GM21381 (cell line): ENCODE measurements at regions not wholly inside any gene's neighbourhood (a gene's known extent, or its start where the extent isn't known, plus 50 kb on each side); places are given as distances from the start of the nearest gene placed in this dataset.

Experiments
- ATAC-seq: cut with Tn5 transposase; IDR thresholded peaks from one replicate; pipeline ENCODE4 v1.9.1; 2021; ENCODE audit warnings: mild to moderate bottlenecking, moderate library complexity; ENCODE audit not compliant: unreplicated experiment

DNA sequence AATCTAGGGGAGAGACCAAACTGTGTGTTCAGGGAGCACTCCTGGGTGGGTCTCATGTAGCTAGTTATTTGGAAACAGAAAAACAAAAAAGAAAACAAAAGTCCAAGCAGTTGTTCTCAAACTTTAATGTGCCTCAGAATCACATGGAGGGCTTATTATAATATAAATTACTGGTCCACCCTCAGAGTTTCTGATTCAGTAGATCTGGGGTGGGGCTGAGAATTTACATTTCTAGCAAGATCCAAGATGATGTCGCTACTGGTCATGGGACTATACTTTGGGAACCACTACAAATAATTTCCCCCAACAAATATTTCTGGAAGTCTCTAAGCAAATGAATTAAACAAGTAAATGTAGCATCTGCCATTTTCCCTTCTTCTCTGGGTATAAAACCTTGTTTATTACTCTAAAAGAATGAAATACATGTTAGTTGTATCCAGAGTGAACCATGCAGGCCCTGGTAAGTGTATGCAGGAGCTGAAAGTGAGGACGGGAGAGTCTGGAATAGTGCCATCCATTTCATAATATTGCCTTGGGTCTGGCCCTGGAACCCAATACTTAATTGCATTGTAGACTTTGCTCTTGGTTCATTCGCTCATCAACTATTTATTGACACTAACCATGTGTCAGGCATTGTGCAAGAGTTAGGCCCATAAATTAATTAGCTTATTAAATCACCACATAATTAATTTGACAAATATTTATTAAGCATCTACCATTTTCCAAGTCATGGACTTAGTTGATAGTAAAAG lies 490.8 kb downstream of the EPM2A start:
- ATAC-seq, result no peak

DNA sequence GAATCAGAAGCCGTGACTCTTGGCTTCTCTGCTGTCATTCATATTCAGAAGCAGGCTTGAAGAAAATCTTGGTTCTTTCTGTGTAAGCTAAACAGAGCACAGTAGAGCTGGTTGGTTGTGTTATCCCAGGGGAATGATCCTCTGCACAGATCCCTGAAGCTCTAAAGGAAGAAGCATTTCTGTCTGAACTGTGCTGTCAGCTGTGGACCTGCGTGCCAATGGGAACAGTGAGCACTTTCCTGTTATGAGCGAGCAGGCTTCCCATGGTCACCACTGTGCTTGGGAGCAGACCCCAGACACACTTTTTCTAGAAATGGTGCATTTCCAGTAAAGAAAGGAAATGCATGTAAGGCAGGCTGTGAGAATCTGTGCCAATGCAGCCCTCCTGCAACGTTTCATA lies 490.2 kb downstream of the EPM2A start:
- no peak for ATAC-seq

DNA sequence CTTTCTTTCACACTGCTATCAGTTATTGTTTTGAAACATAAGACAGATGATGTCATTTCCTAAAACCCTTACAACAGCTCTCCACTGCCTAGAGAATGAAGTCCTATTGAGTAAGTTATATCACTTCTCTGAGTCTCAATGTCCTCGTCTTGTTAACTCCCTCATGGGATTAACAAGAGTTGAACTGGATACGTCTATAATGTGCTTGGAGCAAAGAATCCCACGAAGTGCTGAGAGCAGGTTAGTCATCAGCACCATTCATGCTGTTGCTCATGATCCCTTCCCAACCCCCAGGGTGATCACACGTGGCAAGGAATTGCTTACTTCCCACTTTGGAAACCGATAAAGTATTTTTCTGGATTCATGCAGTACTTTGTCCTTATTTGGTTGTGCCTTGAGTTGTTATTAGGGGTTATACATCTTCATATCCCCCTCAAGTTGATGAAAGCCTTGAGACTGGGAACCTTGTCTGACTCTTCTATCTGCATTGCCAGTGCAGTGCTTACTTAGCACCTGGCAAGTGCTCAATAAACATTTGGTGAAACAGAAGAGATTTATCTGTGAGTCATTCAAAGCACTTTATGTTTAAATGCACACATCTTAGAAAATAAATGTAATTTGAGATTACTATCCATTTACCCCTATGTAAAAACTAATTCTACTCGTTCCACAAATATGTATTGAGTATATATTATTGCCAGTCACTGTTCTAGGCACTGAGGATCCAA lies 487.5 kb downstream of the EPM2A start:
- ATAC-seq, result no peak

DNA sequence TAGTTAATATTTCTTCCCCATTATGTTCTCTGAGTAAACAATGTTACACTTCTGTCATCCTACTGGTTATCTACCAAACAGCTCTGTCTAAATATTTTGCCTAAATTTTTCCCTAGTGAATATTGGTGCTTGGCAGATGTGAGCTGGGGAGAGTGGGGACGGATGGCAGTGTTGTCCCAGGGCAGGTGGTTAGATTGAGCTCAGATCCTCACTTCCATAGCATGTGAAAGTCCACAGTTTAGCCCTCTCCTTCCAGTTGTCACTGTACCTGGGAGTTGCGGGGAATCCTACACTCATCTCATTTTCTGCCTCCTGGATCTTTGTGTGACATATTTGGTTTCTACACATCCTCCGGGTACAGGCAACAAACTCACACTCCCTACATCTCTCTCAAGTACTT lies 484.9 kb downstream of the EPM2A start:
- no peak for ATAC-seq

DNA sequence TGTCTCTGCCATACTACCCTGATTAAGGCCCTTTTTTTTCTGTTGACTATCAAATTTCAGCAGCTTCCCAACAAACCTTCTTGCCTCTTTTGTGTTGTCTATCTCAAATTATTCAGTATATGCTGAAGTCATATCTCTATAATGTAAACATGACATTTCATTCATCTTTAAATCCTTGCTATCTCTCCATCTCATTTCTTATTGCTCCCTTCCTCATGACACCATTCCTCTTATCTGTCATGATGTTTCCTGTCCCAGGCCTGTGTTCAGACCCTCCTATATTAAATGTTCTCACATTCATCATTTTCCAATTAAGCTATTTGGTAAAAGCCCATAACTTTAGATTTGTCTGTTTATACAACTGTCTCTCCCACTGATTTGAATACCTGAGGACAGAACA lies 482.6 kb downstream of the EPM2A start:
- ATAC-seq, result no peak

DNA sequence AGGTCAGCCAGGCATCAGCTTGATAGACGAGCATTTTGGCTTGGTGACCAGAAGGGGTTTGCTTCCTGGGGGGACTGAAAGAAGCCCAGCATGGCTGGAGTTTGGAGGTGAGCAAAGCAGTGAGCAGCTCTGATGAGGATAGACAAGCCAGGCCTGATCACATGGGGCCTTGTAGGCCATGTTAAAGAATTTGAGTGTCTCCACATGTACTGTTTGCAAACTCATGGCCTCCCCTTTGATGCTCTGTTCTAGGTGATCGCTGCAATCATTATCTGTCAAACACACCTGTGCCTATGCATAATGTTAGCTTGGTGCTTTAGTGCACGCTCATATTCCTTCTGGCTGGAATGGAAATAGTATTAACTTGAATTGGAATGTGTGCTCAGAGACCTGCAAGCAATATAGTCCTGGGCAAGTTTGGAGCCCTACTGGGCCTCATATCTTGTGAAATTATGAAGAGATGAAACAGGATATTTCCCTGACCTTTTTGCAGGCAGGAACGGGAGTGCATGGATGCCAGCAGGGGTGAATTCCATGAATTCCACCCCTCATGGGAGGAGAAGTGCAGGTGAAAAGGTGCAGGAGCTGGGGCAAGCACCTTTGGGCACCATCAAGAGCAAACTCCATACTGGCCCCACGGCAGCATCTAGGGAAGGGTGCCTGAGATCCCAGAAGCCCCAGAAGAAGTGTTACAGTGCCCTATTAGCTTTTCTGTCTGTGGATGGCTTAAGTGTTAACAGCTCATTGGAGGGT lies 480.5 kb downstream of the EPM2A start:
- no peak for ATAC-seq

DNA sequence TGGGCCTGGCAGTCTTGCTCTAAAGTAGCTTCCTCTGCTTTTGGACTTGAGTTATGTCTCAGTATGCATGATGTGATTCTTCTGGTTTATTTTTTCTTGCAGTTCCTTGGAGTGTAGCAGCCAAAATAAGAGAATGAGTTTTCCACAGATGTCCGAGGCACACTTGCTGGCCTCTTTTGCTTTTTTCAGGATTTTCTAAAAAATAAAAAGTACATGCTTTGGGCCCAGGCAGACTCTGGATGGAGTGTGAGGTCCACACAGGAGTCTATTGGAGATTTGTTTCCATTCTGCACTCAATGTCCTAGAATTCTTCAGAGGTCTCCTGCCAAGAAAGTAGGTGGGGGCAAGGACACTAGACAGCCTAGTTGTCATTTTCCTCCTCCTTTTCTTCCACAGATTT lies 477.6 kb downstream of the EPM2A start:
- ATAC-seq, result no peak

DNA sequence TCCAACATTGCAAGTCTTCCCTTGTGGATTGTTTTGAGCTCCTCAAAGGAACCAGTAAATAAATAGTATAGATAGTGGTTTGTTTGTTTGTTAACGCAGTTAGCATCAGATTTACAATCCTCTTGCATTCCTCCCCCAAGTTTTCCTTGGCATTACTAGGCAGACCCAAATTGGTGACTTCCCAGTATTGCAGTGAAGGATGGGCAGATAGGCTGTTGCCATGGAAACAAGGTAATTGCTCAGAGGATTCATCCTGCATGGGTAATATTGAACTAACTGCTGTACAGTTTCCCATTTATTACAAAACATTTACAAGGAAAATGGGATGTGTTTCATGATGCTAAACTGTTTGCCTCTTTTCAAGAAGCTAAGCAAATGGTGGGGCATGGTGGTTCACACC lies 477.2 kb downstream of the EPM2A start:
- ATAC-seq, result no peak

DNA sequence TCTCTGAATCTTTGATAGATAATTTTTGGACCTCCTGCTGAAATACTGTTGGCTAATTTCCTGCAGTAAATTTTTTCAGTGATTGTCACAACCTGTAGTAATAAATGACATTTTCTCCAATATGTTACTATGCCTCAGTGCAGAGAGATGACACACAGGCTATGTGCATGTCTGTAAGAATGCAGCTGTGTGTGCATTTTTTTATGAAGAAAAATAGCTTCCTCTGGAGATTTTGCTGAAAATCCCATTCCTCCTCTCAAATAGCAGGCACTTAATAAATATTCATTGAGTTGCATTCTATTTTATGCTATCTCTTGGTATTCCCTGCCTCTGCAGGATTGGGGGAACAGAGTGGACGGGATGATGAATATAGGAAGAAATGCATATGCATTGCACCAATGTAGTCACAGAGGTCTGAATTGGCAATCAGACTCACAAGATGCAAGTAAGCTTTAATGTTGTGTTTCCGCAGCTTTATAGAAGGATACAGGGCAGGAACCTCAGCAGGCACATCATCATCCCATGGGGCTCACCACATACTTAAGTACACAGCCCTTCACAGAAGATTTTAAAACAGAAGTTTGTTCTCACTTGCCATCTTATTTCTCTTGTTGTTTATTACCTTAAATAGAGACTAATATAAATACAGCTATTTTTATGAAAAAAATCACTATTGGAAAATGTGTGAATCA lies 474.7 kb downstream of the EPM2A start:
- no peak for ATAC-seq

DNA sequence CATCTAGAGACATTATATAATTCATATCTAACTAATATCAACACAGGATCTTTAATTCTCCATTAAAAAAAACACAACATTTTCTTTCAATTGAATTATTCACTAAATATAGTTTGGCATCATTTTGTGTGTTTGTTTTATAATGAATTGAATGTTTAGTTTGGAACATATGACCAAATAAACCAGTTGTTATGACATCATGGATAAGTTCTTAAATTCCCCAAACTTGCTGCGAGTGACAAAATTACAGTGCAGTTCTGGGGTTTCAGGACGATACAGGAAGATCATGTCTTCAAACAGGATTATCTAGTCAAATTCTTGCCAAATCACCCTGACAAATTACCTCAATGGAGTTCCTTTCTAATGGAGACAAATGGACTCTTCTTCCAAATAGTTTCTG lies 473.6 kb downstream of the EPM2A start:
- ATAC-seq, result no peak

DNA sequence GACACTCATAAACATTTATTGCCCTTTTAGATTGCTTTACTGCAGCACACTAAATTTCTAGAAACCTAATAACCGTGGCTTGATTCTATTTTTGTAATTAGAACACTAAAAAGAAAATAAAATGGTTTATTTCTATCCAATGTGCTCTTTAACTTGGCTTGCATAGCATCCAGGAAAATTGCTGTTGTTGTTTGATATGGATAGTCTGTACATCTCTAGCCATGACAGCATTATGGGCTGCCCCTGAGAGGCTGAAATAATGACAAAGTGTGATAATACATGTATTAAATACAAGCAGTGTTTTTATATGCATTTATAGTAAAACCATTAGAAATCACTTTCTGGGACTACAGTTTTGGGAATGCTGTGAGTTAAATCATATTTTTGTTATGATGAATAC lies 472.5 kb downstream of the EPM2A start:
- no peak for ATAC-seq

DNA sequence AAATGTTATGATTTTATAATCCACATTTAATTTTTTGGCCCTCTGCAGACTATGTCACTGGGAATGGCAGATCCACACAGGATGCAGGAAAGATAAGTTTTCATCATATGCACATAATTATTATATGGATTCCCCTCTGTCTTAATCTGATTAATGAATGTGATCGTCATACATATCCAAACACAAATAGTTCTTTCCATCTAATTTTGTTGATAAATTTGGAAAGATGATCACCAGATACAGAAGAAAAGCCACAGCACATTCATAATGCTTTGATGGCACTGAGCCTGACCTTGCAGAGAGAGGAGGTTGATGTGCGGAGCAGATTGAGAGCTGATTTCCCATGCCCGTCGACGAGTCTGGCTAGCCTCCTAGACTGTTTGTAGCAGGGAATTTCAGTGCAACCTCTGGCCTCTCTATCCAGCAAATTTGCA lies 471.5 kb downstream of the EPM2A start:
- ATAC-seq, result no peak

DNA sequence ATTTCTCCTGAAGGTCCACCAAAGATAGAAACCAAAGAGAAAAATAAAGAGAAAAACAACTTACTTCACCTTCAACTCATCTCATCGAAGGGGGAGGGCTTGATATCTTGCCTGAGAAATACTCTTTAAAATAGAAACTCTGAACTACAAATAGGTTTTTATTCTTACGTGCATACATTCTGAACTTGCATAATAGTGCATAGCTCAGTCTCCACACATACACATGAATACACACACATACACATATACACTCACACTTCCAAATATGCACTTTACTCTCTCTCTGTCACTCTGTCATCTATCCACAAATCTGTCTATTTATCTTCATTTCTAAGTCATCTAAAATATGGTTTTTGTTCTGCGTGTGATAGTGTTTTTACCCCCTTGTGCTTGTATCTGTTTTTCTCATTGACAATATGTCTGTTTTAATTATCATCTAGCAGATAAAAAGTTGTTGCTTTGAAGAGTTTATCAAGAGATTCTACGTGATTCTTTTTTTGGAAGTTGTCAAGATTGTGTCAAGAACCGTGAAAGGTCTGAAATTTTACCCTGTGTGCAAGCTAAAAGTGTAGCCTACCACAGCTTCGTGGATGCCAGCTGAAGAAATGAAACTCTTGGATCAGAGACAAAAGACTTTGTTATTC lies 468.8 kb downstream of the EPM2A start:
- ATAC-seq, result no peak

DNA sequence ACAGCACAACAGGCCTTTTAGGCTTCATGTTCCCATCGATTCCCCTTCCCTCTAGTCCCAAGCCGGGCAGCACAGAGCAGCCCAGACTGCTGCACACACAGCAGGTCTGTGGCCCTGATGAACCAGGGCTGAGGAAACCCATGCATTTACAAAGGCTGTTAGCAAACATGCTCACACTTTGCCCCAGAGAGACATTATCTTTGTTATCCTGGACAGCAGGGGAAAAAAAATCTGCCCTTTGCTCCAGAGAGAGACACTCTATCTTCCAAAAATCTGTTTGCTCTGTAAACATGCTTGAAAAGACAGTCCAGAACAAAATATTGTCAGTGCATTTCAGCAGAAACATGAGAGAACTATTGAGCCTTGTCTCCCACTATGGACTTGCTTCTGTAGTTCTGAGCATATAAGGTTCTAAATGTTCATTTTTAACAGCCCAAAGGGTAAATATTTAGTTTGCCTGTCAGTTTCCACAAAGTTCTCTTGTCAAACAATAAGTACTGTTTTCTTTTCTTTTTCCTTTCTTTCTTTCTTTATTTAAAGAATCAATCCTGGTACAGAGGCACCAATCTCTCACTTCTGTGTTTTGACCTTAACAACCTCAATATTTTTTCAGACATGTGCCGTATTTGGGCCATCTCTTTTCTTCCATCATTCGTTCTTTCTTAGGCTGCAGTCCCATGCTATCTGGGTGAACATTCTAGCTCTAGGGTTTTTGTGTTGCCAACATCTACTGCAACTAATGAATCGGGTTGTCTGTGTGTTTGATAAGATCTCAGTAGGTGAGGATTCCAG lies 468.0 kb downstream of the EPM2A start:
- no peak for ATAC-seq

DNA sequence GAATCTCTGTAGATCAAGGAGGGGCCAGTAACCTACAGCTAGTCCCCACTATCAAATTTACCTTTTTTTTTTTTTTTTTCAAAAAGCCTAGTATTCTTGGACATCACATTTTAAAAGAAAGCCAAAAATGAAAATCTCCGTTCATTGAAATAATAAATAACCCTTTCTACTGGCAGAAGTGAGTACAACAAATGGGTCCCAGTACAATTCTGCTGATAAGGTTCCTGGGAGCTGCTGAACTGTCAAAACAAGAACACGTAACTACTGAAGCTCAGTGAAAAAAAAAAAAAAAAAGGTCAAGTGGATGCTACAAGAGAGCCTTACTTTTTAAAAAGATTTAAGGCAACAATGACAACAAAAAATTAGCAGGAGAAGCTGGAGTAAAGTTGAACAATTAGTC lies 464.9 kb downstream of the EPM2A start:
- ATAC-seq, result no peak

DNA sequence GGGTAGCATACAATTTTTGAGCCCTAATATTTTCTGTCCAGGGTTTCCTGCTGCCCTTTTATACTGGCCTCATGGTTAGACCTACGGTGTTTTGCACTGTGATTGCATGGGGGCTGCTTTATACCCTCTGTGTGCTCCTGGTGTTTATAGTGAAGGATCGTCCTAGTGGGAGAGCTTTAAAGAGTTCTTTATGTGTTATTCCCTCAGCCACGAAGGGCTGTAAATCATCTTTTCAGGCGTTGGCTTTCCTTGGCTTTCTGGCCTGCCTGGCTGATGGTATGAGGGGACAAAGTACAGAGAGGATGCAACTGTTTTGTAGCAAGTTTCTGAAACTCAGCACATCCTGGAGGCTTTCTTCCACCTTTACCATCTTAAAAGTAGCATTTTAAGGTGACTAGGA lies 464.3 kb downstream of the EPM2A start:
- no peak for ATAC-seq

DNA sequence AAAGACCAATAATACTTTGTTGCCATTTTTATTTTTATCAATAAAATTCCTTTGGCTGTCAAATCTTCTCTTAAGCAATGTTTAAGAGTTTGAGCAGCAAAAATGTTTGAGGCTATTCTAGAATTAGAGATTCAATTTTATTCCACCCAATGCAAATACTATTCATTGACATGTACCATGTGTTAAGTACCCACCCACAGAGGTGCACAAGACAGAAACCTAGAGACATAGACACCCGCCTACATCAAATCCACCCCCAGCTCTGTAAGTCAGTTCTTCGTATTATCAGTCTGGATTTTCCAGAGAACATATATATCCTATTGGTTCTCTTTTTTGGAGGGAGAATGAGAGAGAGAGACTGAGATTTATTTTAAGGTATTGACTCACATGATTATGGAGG lies 463.7 kb downstream of the EPM2A start:
- no peak for ATAC-seq

DNA sequence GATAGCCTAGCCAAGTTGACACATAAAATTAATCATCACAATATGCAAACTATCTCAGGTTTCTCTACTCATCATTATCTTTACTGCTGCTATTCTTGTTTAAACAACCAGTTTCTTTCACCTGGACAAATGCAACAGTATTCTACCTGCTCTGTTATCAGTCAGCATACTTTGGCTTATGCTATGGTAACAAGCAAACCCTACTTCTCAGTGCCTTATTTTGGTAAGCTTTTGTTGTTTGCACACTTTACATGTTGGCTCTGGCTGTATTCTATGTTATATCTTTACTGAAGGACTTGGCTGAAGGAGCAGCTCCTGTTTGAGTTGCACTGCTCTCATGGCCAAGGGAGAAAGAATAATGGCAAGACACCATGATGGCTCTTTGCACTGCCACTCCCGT lies 463.1 kb downstream of the EPM2A start:
- ATAC-seq, result no peak

DNA sequence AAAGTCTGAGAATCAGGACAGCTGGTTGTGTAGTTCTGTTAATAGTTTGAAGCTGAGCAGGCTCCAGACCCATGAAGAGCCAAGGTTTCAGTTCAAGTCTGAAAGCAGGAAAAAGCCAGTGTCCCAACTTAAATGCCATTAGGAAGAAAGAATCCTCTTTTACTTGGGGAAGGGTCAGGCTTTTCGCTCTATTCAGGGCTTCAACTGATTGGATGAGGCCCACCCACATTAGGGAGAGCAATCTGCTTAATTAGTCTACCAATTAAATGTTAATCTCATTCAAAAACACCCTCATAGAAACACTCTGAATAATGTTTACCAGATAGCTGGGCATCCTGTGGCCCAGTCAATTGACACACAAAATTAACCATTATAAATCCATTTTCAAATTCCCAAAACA lies 462.2 kb downstream of the EPM2A start:
- ATAC-seq, result no peak

DNA sequence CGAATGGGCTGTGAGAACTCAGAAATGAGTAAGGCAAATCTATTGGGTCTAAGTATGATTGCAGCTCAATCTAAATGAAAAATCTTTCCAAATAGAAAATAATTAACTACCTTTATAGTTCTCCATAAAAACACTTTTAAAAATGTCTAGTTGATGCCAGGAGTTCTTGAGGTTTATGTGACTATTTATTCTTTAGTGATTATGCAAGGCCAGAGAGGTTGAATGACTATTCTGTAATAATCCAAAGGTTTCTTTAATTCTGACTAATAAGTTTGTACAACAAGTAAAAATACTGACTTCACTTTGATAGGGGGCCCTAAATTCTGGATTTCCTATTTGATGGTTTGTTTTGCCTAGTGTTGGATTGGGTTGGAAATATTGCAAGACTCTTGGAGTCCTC lies 461.2 kb downstream of the EPM2A start:
- no peak for ATAC-seq
